ENCODE measurements at regions not wholly inside any gene's neighbourhood (a gene's known extent, or its start where the extent isn't known, plus 50 kb on each side); places are given as distances from the start of the nearest gene placed in this dataset.
"Not testable (repeated sequence)": the region's sequence is repeated elsewhere in the genome, so short reads cannot be mapped to it uniquely, and the experiment has no call there.

DNA sequence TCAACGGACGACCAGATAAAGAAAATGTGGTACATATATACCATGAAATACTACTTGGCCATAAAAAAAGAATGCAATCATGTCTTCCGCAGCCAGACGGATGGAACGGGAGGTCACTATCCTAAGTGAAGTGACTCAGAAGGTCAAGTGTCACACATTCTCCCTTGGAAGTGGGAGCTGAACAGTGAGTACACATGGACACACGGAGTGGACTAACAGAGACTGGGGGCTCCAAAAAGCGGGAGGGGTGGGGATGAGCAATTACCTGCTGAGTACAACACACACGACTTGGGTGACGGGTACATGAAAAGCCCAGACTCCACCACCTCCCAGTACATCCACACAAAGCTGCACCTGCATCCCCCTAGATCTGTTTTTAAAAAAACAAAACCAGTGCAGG, 62.5 kb upstream of the TNK2 start:
- intact Hi-C loops (cut with DNase I); DNase-seq; H3K4me1 ChIP-seq; ATAC-seq; H3K27ac ChIP-seq; FAIRE-seq; H3K27me3 ChIP-seq; H3K4me3 ChIP-seq; H3K9me3 ChIP-seq: not testable (repeated sequence)
- WGBS, 2 donors = 96 to 98% methylated on average over 9 of the region's 9 CpGs
- H3K36me3 ChIP-seq = peaks cover 0 to 41% (median 8%) of the 10 kb centered on the region in 3 donors

DNA sequence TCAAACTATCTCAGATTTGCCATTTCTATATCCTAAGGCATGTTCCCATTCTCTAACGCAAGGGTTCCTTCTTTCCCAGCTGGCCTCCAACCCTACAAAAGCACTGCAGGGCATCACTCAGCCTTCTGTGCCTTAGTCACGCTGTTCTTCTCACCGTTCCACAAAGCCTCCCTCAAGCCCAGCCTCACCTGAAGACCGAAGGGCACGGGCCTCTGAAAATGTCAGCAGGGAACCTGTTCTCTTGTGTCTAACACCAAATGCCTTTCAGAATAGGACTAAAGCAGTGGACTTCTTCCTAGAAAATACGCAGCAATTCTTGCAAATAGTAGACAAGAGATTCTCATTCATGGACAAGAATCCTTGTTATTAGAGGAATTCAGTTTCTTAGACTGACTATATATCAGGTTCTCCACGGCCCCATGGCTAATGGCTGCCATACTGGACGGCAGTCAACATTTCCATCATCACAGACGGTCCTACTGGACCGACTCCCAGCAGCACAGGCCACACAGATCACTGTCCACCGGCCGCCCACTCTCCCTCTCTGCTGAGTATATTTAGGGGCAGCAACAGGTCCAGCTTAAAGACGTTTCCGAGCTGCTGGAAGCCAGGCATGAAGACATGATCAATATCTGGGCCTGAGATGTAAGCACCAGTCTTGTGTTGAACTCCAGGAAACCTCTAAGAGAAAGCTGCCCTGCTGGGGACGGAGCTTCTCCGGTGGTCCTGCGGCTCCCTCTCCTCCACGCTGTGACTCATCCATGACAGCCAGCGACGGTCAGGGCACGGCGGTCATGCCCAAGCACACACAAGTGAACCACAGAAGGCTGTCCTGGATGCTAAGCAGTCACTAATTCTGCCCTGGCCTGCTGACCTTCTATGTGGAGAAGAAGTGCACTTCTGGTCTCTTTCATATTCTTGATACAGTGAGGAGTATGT, 61.8 kb upstream of the TNK2 start:
- H3K36me3 ChIP-seq = peaks cover 0 to 37% (median 8%) of the 10 kb centered on the region in 3 donors
- H3K27me3 ChIP-seq; FAIRE-seq; intact Hi-C loops (cut with DNase I); H3K4me3 ChIP-seq; DNase-seq; H3K27ac ChIP-seq; H3K4me1 ChIP-seq; ATAC-seq; H3K9me3 ChIP-seq: not testable (repeated sequence)
- 92 to 93% methylated on average over 21 of the region's 22 CpGs for WGBS, 2 donors

DNA sequence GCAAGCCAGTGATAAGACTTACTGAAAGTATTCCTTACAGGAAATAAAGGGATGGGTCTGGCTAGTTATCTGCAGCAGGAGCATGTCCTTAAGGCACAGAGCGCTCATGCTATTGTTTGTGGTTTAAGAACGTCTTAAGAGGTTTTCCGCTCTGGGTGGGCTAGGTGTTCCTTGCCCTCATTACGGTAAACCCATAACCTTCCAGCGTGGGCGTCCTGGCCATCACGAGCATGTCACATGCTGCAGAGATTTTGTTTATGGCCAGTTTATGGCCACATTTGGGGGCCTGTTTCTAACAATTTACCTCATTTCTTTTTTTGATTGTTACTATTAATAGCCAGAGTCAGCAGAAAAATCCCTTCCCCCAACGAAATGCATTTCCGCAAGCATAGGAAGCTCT, 61.0 kb upstream of the TNK2 start:
- DNase-seq; H3K4me1 ChIP-seq; FAIRE-seq; H3K27me3 ChIP-seq; intact Hi-C loops (cut with DNase I); H3K4me3 ChIP-seq; H3K27ac ChIP-seq; H3K9me3 ChIP-seq; ATAC-seq: not testable (repeated sequence)
- peaks cover 0 to 37% (median 8%) of the 10 kb centered on the region in 3 donors for H3K36me3 ChIP-seq
- 85 to 92% methylated on average over 9 of the region's 9 CpGs for WGBS, 2 donors

DNA sequence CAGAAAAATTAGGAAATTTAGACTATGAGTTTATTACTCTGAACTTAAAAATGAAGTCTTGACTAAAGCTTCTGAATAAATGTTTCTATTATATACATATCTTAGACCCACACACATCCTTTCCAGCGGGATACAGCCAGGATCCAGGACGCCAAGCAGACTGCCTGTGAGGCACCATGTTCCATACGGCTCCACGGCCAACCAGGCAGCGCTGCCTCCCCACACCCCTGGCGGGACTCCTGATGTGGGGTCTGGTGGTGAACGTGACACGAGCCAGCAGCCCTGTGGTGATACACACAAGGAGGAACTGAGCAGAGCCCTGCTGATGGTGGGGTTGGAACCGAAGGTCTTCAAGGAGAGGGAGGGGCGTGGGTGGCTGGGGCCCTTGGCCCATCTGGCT, 59.8 kb upstream of the TNK2 start:
- FAIRE-seq, DNase-seq: not testable (repeated sequence)

DNA sequence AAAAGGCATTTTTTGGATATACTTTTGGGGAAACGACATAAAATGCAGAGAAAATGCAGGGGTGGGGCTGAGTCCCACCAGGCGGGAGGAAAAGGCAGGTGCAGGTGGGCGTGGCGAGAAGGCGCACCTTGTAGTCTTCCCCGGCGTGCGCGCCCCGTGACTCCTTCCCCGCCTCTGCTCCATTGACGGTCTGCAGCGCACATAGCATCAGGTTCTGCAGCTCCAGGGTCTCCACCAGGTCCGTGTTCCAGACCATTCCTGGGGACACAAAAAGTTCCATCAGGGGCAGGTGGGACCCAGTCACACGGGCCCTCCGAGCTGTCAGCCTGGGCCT, 59.0 kb upstream of the TNK2 start:
- H3K9me3 ChIP-seq; FAIRE-seq; DNase-seq; H3K4me1 ChIP-seq; H3K27ac ChIP-seq; intact Hi-C loops (cut with DNase I); H3K27me3 ChIP-seq; H3K4me3 ChIP-seq: not testable (repeated sequence)
- peaks cover 0 to 37% (median 8%) of the 10 kb centered on the region in 3 donors for H3K36me3 ChIP-seq
- ATAC-seq = peak in 1 of 4 donors; percentile 26
- no CpG with 5 or more reads among the region's 16 CpGs for WGBS, 2 donors

More for the DNA sequence above, 59.8 kb upstream of the TNK2 start:
- H3K9me3 ChIP-seq; intact Hi-C loops (cut with DNase I); H3K27me3 ChIP-seq; H3K4me1 ChIP-seq; H3K4me3 ChIP-seq; ATAC-seq; H3K27ac ChIP-seq: not testable (repeated sequence)
- H3K36me3 ChIP-seq = peaks cover 0 to 30% (median 8%) of the 10 kb centered on the region in 3 donors
- WGBS, 2 donors = 92 to 96% methylated on average over 8 of the region's 10 CpGs

DNA sequence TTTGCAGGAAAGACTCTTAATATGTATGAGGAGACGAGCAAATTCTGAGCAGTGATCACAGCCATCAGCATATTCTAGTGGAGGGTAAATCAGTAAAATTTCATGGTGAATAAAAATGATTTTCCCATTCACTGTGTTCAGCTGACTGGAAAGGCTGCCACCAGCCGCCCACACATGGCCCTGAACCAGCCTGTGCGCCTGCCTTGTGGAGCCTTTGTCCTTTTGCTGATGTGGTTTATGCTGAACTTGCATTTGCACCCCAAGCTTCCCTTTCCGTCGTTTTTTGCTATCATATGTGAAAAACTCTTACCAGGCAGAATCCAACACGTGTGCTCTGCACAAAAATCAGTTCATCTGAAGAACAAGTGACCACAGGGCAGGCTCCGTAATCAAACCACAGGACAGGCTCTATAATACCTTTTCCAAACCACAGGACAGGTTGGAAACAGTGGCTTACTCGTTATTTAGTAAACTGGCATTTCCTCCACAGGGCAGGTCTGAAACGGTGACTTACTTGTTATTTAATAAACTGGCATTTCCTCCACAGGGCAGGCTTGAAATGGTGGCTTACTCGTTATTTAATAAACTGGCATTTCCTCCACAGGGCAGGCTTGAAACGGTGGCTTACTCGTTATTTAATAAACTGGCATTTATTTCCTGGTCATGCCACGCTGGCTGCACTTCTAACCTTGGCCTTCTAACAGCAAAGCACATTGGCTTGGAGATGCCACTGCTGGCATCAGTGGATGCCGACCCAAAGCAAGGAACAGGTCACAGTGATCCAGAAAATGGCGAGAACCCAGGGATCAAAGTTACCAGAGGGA, 58.4 kb upstream of the TNK2 start:
- Histone ChIP-seq H3K36me3 (peaks cover 0 to 37% (median 8%) of the 10 kb centered on the region in 3 donors), H3K27ac (peak overlapping the region in 1 of 4 donors; percentile 71)
- DNase-seq; H3K4me3 ChIP-seq; H3K4me1 ChIP-seq; intact Hi-C loops (cut with DNase I); FAIRE-seq; H3K9me3 ChIP-seq; H3K27me3 ChIP-seq: not testable (repeated sequence)
- peak; percentile 47 to 60 (median 56) for ATAC-seq
- WGBS, 2 donors = 72 to 80% methylated on average over 13 of the region's 15 CpGs

DNA sequence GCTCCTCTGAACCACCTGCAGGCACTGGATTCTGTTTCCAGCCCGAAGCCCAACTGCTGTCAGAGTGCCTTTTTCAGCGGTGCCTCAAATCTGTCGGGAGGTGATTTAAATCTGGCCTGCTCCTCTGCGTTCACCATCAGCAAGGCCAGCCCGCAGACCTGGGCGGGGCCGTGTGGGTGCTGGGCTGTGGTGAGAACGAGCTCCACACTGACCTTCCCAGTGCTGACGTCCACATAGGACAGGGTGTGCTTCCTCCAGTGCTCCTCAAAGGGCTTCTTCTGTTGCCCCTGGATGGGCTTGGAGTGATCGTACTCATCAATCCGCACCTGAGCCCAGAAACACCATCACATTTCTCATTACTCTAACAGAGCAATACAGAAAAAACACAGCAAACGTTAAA, 56.9 kb upstream of the TNK2 start:
- ATAC-seq; FAIRE-seq; H3K4me1 ChIP-seq; H3K9me3 ChIP-seq; H3K4me3 ChIP-seq; intact Hi-C loops (cut with DNase I); DNase-seq; H3K27me3 ChIP-seq; H3K27ac ChIP-seq: not testable (repeated sequence)
- 94 to 95% methylated on average over 12 of the region's 12 CpGs for WGBS, 2 donors
- H3K36me3 ChIP-seq = peaks cover 0 to 27% (median 5%) of the 10 kb centered on the region in 3 donors

DNA sequence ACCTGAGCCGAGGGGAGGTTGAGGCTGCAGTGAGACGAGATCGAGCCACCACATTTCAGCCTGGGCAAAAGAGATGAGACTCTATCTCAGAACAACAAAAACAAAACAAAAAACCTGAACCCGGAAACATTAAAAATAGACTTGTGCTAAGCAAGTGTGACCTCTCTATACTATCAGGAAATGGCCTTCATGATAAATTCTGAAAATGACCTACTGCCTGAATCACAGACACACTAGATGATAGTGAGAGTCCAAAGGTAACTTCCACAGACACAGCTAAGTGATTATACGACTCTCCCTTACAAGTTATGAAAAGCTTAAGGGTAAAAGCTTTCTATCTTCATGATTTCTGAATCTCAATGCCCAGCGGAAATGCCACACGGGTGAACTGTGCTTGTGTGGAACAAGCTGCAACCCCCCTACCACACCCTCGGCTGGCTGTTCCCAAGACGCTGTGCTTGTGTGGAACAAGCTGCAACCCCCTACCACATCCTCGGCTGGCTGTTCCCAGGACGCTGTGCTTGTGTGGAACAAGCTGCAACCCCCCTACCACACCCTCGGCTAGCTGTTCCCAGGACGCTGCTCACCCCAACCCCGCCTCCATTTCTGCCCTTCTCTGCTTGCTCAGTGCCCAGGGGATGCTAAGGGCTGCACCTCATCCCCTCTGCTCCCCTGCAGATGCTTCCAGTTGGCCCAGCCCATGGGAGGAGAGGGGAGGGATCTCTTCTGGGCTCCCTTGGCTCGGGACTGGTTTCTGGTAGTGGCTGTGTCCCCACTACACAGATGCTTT, 56.2 kb upstream of the TNK2 start:
- H3K4me1 ChIP-seq; H3K27ac ChIP-seq; FAIRE-seq; intact Hi-C loops (cut with DNase I); H3K4me3 ChIP-seq; ATAC-seq; H3K27me3 ChIP-seq; H3K9me3 ChIP-seq: not testable (repeated sequence)
- H3K36me3 ChIP-seq = peaks cover 0 to 22% (median 0%) of the 10 kb centered on the region in 3 donors
- peak in 1 of 6 donors; percentile 36 for DNase-seq
- 90 to 91% methylated on average over 14 to 15 of the region's 15 CpGs for WGBS, 2 donors

DNA sequence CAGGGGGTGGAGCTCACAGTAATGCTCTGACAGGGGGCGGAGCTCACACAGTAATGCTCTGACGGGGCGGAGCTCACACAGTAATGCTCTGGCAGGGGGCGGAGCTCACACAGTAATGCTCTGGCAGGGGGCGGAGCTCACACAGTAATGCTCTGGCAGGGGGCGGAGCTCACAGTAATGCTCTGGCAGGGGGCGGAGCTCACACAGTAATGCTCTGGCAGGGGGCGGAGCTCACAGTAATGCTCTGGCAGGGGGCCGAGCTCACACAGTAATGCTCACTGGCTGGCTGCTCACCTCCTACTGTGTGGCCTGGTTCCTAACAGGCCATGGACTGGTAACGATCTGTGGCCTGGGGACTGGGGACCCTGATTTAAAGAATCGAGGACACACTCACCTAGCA, 53.9 kb upstream of the TNK2 start:
- intact Hi-C loops (cut with DNase I); H3K27ac ChIP-seq; H3K4me3 ChIP-seq; FAIRE-seq; H3K9me3 ChIP-seq; H3K27me3 ChIP-seq; ATAC-seq; H3K4me1 ChIP-seq: not testable (repeated sequence)
- 95 to 96% methylated on average over 10 to 11 of the region's 11 CpGs for WGBS, 2 donors
- peaks cover 0 to 29% (median 0%) of the 10 kb centered on the region in 3 donors for H3K36me3 ChIP-seq
- DNase-seq = peak in 1 of 6 donors; percentile 37

DNA sequence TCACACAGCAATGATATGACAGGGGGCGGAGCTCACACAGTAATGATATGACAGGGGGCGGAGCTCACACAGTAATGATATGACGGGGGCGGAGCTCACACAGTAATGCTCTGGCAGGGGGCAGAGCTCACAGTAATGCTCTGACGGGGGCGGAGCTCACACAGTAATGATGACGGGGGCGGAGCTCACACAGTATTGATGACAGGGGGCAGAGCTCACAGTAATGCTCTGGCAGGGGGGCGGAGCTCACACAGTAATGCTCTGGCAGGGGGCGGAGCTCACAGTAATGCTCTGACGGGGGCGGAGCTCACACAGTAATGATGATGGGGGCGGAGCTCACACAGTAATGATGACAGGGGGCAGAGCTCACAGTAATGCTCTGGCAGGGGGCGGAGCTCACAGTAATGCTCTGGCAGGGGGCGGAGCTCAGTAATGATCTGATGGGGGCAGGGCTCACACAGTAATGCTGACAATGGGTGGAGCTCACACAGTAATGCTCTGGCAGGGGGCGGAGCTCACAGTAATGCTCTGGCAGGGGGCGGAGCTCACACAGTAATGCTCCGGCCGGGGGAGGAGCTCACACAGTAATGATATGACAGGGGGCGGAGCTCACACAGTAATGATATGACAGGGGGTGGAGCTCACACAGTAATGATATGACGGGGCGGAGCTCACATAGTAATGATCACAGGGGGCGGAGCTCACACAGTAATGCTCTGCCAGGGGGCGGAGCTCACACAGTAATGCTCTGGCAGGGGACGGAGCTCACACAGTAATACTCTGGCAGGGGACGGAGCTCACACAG, 52.8 kb upstream of the TNK2 start:
- WGBS, 2 donors = 93 to 96% methylated on average over 26 of the region's 26 CpGs
- H3K4me3 ChIP-seq; H3K9me3 ChIP-seq; ATAC-seq; intact Hi-C loops (cut with DNase I); H3K4me1 ChIP-seq; H3K27me3 ChIP-seq; H3K27ac ChIP-seq; FAIRE-seq: not testable (repeated sequence)
- peak in 2 of 6 donors; percentile 26 to 41 for DNase-seq
- H3K36me3 ChIP-seq = peaks cover 0 to 29% (median 0%) of the 10 kb centered on the region in 3 donors
